MCF 10A (cell line): ENCODE measurements at regions not wholly inside any gene's neighbourhood (a gene's known extent, or its start where the extent isn't known, plus 50 kb on each side); places are given as distances from the start of the nearest gene placed in this dataset.

Experiments used
- BruUV-seq: library from RNA; stranded (reverse); fragments of 400-500 nt; replicated peaks from 2 replicates; lab custom pipeline; 2021; lab: Mats Ljungman, UMichigan
- CTCF ChIA-PET: fragments of 300-600 bp; sonication (Branson Sonifier 250); formaldehyde crosslinking; extraction: SDS; loops from one replicate; lab custom pipeline; 2021; ENCODE audit warnings: antibody characterized with exemption, inconsistent platforms; lab: Yijun Ruan, JAX
- POLR2A ChIA-PET: fragments of 300-600, 350-650 bp; sonication (Branson Sonifier 250); formaldehyde crosslinking; extraction: SDS; loops from one replicate; lab custom pipeline; 2020; ENCODE audit warnings: antibody characterized with exemption, inconsistent platforms; lab: Yijun Ruan, JAX
- DNase-seq: peaks from one replicate; pipeline ENCODE4 v3.0.0-alpha.2; 2018; ENCODE audit not compliant: unreplicated experiment
- H3K27ac Mint-ChIP-seq: one replicate; pipeline ENCODE4 v1.8.0; 2022; ENCODE audit warnings: mild to moderate bottlenecking, low read depth, mixed read lengths; ENCODE audit not compliant: unreplicated experiment
- H3K27me3 Mint-ChIP-seq: one replicate; pipeline ENCODE4 v1.8.0; 2022; ENCODE audit warnings: mixed read lengths; ENCODE audit not compliant: insufficient read depth, unreplicated experiment
- H3K36me3 Mint-ChIP-seq: one replicate; pipeline ENCODE4 v1.8.0; 2022; ENCODE audit warnings: mild to moderate bottlenecking, moderate library complexity, mixed read lengths; ENCODE audit not compliant: insufficient read depth, unreplicated experiment
- H3K4me1 Mint-ChIP-seq: one replicate; pipeline ENCODE4 v1.8.0; 2022; ENCODE audit warnings: mixed read lengths; ENCODE audit not compliant: insufficient read depth, unreplicated experiment
- H3K4me3 Mint-ChIP-seq: one replicate; pipeline ENCODE4 v1.8.0; 2022; ENCODE audit warnings: mild to moderate bottlenecking, moderate library complexity, mixed read lengths; ENCODE audit not compliant: unreplicated experiment
- H3K9me3 Mint-ChIP-seq: one replicate; pipeline ENCODE4 v1.8.0; 2022; ENCODE audit warnings: mixed read lengths; ENCODE audit not compliant: unreplicated experiment
- CTCF ChIP-seq: fragments of 200-600 bp; IDR thresholded peaks from one replicate; pipeline ENCODE4 v1.8.0; 2022; ENCODE audit warnings: antibody characterized with exemption, mild to moderate bottlenecking; ENCODE audit not compliant: unreplicated experiment
- intact Hi-C: fragments of 100-400 bp; cut with micrococcal nuclease; formaldehyde crosslinking; loops from 2 replicates; pipeline ENCODE4 v1.14.1; 2022

- ChIA-PET CTCF (no interaction called here), POLR2A (no interaction called here)
- no peaks in the 10 kb centered on the region for H3K4me1 Mint-ChIP-seq
- no TSS peak for BruUV-seq
- peaks cover 42% of the 10 kb centered on the region for H3K27me3 Mint-ChIP-seq
- no peak overlapping the region for H3K27ac Mint-ChIP-seq
- H3K9me3 Mint-ChIP-seq = no peaks in the 10 kb centered on the region
- intact Hi-C loops = no loop called here
- no peak for DNase-seq
- no peak for TF ChIP-seq CTCF
- no peaks in the 10 kb centered on the region for H3K36me3 Mint-ChIP-seq
- no peak overlapping the region for H3K4me3 Mint-ChIP-seq
Observed at GRCh38 chr11:44670794-44671193, 56.0 kb upstream of the TSPAN18 start.

- intact Hi-C loops = no loop called here
- H3K27ac Mint-ChIP-seq = no peak overlapping the region
- no peak for DNase-seq
- H3K4me1 Mint-ChIP-seq = no peaks in the 10 kb centered on the region
- no peak for TF ChIP-seq CTCF
- H3K9me3 Mint-ChIP-seq = no peaks in the 10 kb centered on the region
- ChIA-PET CTCF (no interaction called here), POLR2A (no interaction called here)
- BruUV-seq = no TSS peak
- H3K4me3 Mint-ChIP-seq = no peak overlapping the region
- H3K36me3 Mint-ChIP-seq = no peaks in the 10 kb centered on the region
- H3K27me3 Mint-ChIP-seq = peaks cover 38% of the 10 kb centered on the region
Observed at GRCh38 chr11:44671234-44671633, 55.5 kb upstream of the TSPAN18 start.

GRCh38 chr11:44673688-44674087, 53.1 kb upstream of the TSPAN18 start:
- Mint-ChIP-seq H3K36me3 (no peaks in the 10 kb centered on the region), H3K9me3 (no peaks in the 10 kb centered on the region), H3K27me3 (peaks cover 13% of the 10 kb centered on the region), H3K4me1 (no peaks in the 10 kb centered on the region), H3K27ac (no peak overlapping the region), H3K4me3 (no peak overlapping the region)
- intact Hi-C loops = no loop called here
- ChIA-PET CTCF (no interaction called here), POLR2A (no interaction called here)
- BruUV-seq = no TSS peak
- no peak for TF ChIP-seq CTCF
- no peak for DNase-seq

- Mint-ChIP-seq H3K27me3 (peaks cover 2% of the 10 kb centered on the region), H3K36me3 (no peaks in the 10 kb centered on the region), H3K4me1 (no peaks in the 10 kb centered on the region), H3K4me3 (no peak overlapping the region), H3K27ac (no peak overlapping the region), H3K9me3 (no peaks in the 10 kb centered on the region)
- POLR2A ChIA-PET = no interaction called here
- no TSS peak for BruUV-seq
- DNase-seq = peak; percentile 9
- intact Hi-C loops = no loop called here
- no peak for TF ChIP-seq CTCF
- CTCF ChIA-PET = no interaction called here
Observed at GRCh38 chr11:44674809-44675208, 52.0 kb upstream of the TSPAN18 start.
